HG02678 (cell line): ENCODE measurements at regions not wholly inside any gene's neighbourhood (a gene's known extent, or its start where the extent isn't known, plus 50 kb on each side); places are given as distances from the start of the nearest gene placed in this dataset.

Source experiments
- ATAC-seq: cut with Tn5 transposase; IDR thresholded peaks from one replicate; pipeline ENCODE4 v1.9.1; 2021; ENCODE audit warnings: mild to moderate bottlenecking, moderate library complexity; ENCODE audit not compliant: unreplicated experiment

- no peak for ATAC-seq
These were observed 304.8 kb downstream of the AJAP1 start for GRCh38 chr1:4959216-4959615.

- no peak for ATAC-seq
These were observed 302.6 kb downstream of the AJAP1 start for GRCh38 chr1:4957027-4957426.

- no peak for ATAC-seq
These were observed 300.0 kb downstream of the AJAP1 start for GRCh38 chr1:4954392-4954791.

- no peak for ATAC-seq
These were observed 297.2 kb downstream of the AJAP1 start for GRCh38 chr1:4951601-4952000.

- no peak for ATAC-seq
These were observed 291.9 kb downstream of the AJAP1 start for GRCh38 chr1:4946343-4946742.

- ATAC-seq: no peak
These were observed 290.5 kb downstream of the AJAP1 start for GRCh38 chr1:4944911-4945310.

GRCh38 chr1:4944072-4944471 is 289.7 kb downstream of the AJAP1 start:
- ATAC-seq: no peak

- no peak for ATAC-seq
These were observed 284.9 kb downstream of the AJAP1 start for GRCh38 chr1:4939266-4939665.

- no peak for ATAC-seq
These were observed 283.6 kb downstream of the AJAP1 start for GRCh38 chr1:4937876-4938534.

- ATAC-seq: no peak
These were observed 281.4 kb downstream of the AJAP1 start for GRCh38 chr1:4935807-4936206.

GRCh38 chr1:4933232-4933631 is 278.8 kb downstream of the AJAP1 start:
- no peak for ATAC-seq

- no peak for ATAC-seq
These were observed 278.1 kb downstream of the AJAP1 start for GRCh38 chr1:4932311-4933030.

- ATAC-seq: no peak
These were observed 277.1 kb downstream of the AJAP1 start for GRCh38 chr1:4931486-4931885.

GRCh38 chr1:4928186-4928585 is 273.8 kb downstream of the AJAP1 start:
- no peak for ATAC-seq

- no peak for ATAC-seq
These were observed 269.9 kb downstream of the AJAP1 start for GRCh38 chr1:4924356-4924755.

GRCh38 chr1:4916610-4917009 is 262.2 kb downstream of the AJAP1 start:
- no peak for ATAC-seq

- ATAC-seq: no peak
These were observed 260.7 kb downstream of the AJAP1 start for GRCh38 chr1:4915154-4915553.

- ATAC-seq: no peak
These were observed 254.1 kb downstream of the AJAP1 start for GRCh38 chr1:4908486-4908885.

GRCh38 chr1:4894566-4894965 is 240.2 kb downstream of the AJAP1 start:
- no peak for ATAC-seq

- no peak for ATAC-seq
These were observed 226.2 kb downstream of the AJAP1 start for GRCh38 chr1:4880626-4881025.

- no peak for ATAC-seq
These were observed 223.0 kb downstream of the AJAP1 start for GRCh38 chr1:4877426-4877825.

GRCh38 chr1:4871373-4871772 is 217.0 kb downstream of the AJAP1 start:
- no peak for ATAC-seq

GRCh38 chr1:4868521-4868920 is 214.1 kb downstream of the AJAP1 start:
- ATAC-seq: no peak
